HG03439 (cell line): ENCODE measurements at regions not wholly inside any gene's neighbourhood (a gene's known extent, or its start where the extent isn't known, plus 50 kb on each side); places are given as distances from the start of the nearest gene placed in this dataset.

Experiments
- ATAC-seq: cut with Tn5 transposase; IDR thresholded peaks from one replicate; pipeline ENCODE4 v1.9.1; 2021; ENCODE audit warnings: mild to moderate bottlenecking, moderate library complexity; ENCODE audit not compliant: unreplicated experiment

- ATAC-seq: no peak
Observed at GRCh38 chr3:22208844-22209243, 457.8 kb upstream of the ZNF385D start.

GRCh38 chr3:22209578-22209977, 458.6 kb upstream of the ZNF385D start:
- no peak for ATAC-seq

- no peak for ATAC-seq
Observed at GRCh38 chr3:22210693-22211092, 459.7 kb upstream of the ZNF385D start.

GRCh38 chr3:22216601-22217000, 465.6 kb upstream of the ZNF385D start:
- ATAC-seq: no peak

GRCh38 chr3:22225161-22225560, 474.2 kb upstream of the ZNF385D start:
- ATAC-seq: no peak

DNA sequence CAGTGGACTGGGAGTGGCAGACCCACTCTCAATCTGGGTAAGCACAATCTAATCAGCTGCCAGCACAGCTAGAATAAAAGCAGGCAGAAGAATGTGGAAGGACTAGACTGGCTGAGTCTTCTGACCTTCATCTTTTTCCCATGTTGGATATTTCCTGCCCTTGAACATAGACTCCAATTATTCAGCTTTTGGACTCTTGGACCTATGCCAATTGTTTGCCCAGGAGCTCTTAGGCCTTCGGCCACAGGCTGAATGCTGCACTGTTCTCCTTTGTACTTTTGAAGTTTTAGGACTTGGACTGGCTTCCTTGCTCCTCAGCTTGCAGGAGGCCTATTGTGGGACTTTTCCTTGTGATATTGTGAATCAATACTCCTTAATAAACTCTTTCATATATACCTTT, 477.7 kb upstream of the ZNF385D start:
- no peak for ATAC-seq

DNA sequence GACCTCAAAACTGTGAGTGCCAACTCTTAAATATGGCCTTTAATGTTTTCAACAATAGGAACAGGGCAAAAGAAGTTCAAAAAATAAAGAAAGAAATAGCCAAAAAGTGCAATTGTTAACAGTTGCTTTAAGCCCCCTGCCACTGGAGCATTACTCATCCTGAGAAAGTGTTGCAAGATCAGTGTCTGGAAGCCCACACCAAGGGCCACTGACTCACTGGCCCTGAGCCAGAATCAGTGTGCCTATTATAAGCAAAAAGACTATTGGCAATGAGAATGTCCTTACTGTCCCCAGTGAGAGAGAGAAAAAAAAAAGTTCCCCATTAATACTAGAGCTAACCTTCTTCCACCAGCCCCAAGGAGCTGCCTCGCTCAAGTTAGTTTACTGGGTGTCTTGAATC, 480.1 kb upstream of the ZNF385D start:
- ATAC-seq: no peak

- no peak for ATAC-seq
Observed at GRCh38 chr3:22236490-22237270, 485.7 kb upstream of the ZNF385D start.

- ATAC-seq: no peak
Observed at GRCh38 chr3:22239011-22239410, 488.0 kb upstream of the ZNF385D start.

DNA sequence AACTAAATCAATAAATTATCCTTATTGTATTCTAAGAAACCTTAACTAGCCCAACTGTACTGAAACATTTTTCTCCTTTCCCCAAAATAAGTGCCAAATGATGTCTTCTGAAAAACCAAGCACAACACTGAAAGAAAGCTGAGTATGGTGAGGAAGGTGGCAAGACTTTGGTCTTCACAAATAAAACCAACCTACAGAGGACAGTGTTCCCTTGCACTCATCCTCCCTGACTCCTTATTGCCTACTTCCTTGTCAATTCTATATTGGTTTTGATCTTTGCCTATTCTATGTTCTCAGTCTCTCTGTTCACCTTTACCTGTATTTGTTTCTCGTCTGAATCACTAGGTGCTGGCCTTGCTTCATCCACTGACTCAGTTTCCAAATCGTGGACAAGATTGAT, 490.1 kb upstream of the ZNF385D start:
- no peak for ATAC-seq

DNA sequence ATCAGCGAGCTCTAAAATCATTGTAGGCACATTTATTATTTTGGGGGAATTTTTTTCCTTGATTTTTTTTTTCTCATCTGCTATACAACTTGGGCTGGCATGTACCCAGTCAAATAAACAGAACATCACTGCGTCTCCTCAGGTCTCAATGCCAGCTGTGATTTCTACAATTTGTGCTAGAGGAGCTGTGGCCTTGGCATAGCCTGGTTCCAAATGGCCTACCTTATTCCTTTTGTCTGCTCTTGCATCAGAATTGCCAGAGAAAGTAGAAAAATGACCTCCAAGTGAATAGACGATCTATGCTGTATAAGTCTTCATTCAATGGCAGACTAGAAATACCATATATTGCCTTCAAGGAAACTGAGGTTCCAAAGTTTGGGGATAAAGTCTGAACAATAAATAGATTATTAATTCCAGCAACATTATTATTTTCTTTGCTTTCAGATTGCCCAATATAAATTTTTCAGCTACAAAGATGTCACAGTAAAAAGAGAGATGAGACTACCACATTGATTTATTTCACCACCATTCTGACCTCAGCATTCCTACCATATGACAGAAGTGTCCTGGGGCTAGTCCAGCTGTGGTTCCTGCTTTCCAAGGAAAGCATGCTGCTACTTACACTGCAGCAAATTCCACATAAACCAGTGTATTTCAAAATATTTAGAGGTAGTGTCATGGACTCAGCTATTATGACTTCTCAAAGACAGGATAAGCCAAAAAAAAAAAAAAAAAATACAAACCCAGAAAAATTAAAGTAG, 493.9 kb upstream of the ZNF385D start:
- ATAC-seq: no peak

DNA sequence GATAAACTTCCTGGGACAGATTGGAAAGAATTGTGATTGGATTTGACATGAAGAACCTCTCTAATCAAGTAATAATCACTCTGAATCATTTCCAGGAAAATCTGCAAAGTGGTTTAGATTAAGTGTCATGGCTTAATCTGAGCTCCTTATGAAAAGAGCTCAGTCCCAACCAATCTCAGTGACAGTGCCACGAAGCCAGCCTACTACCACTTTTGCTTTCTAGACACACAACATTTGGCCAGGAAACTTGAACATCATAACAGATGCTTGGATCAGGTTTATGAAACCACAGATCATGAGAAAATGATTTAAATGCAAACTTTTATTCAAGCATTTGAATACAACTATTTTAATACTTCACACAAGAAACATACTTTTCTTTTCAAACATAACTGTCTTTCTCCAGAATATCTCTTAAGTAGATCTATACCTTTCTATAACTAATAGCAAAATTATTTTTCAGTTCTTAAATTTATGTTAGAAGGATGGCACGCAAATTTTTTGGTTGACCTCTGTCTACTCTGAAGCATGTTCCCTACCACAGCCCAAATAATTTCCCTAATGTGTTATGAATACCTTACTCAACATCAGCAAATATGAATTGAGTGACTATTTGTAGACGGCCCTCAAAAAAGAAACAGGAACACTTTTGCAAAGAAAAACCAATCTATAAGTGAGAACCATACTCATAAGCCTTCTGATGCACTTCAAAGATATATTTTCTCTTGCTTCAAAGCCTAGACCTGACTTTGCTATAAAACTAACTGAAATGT, 495.0 kb upstream of the ZNF385D start:
- no peak for ATAC-seq

- ATAC-seq: no peak
Observed at GRCh38 chr3:22249658-22250057, 498.6 kb upstream of the ZNF385D start.

GRCh38 chr3:22257252-22257651, 506.2 kb upstream of the ZNF385D start:
- no peak for ATAC-seq

- no peak for ATAC-seq
Observed at GRCh38 chr3:22262386-22262785, 511.4 kb upstream of the ZNF385D start.

- no peak for ATAC-seq
Observed at GRCh38 chr3:22263042-22263441, 512.0 kb upstream of the ZNF385D start.

DNA sequence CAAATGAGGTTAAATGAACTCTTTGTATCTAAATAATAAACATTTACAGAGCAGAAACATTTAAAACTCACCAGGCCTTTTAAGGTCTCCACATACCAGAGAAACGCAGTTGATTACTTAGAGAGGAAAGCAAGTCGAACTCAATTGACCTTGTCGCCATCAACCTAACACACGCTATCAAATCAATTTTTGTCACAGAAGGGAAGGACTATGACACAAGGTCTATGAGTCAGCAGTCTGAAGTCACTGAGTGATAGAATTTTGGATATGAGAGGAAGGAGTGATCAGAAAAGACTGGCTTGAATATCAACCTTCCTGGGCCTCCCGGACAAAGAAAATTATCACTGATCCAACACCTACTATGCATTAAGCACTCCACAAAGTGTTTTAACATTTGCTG, 514.4 kb upstream of the ZNF385D start:
- no peak for ATAC-seq

- no peak for ATAC-seq
Observed at GRCh38 chr3:22269831-22270230, 518.8 kb upstream of the ZNF385D start.

DNA sequence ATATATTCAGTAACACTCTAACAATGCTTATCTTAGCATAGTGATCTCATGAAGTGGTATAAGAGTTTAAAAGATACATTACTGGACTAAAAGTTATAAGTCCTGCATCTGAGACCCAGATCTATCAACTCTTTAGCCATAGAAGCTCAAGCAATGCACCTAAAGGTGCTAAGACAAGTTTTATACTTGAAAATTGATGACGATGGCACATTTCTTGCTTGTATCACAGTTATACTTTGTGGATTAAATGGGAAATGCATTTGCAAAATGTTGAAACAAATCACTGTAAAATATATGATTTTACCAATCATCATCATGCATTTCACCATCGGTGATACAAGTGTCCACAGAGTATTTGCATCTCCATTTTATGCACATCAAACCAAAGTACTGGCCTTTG, 525.3 kb upstream of the ZNF385D start:
- no peak for ATAC-seq

GRCh38 chr3:22284559-22284958, 533.5 kb upstream of the ZNF385D start:
- ATAC-seq: no peak

- no peak for ATAC-seq
Observed at GRCh38 chr3:22288756-22289155, 537.7 kb upstream of the ZNF385D start.

DNA sequence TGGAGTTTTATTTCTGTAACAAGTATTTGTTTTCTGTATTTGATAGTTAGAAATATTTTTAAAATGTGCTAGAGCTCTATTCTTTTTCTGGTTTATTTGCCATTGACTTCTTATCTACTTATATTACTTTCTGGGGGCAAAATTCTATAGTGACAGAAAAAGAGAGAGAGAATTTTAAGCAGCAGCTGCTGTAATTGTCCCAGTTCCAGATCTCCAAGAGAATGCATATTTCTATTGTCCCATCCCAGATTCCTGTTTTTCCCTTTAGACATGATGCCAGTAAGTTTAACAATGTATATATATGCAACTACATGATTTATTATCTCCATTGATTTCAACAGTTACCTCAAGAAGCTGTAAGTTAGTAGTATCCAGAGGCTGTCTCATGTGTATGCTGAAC, 541.7 kb upstream of the ZNF385D start:
- ATAC-seq: no peak
